Loucy (cell line): ENCODE measurements at regions not wholly inside any gene's neighbourhood (a gene's known extent, or its start where the extent isn't known, plus 50 kb on each side); places are given as distances from the start of the nearest gene placed in this dataset.

Source experiments
- EZH2phosphoT487 ChIP-seq: fragments of 200-600 bp; IDR thresholded peaks from 2 replicates; pipeline ENCODE4 v1.6.1; 2018; ENCODE audit warnings: antibody characterized with exemption, mild to moderate bottlenecking, moderate library complexity, borderline replicate concordance
- TF ChIP-seq, protein P1 (sequence below): fragments of 200-600 bp; sonication (generic); conservative IDR thresholded peaks from 2 replicates; pipeline ENCODE4 v1.5.1; 2014; ENCODE audit warnings: mild to moderate bottlenecking, antibody characterized with exemption, low read length

DNA sequence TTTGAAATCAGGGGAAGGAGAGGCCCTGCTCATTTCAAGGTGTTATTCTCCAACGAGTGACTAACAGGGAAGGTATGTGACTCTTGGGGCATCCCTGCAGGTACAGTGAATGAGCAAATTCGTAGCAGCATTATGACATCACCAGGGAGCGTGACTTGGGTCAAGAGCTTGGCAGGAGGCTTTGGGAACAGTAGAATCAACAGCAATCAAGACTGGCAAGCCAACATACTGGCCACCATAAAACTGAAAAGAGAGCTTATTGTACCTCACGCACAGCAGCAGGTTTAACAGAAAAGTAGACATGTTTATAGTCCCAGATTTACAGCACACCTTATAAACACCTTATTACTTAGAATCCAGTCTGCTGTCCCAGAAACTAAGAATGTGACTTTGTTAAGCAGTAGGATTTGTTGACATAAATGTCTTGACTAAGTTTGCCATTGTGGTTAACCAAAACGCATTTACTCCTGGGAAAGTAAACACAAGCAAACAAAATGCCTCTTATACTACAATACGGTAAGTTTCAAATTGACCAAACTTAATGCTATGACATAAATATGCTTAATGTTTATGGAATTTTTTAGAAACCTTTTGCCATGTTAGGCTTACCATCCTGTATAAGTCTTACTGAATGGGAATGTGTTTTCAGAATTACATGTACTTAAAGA, 297.8 kb downstream of the NPR3 start:
- TF ChIP-seq, protein P1, sequence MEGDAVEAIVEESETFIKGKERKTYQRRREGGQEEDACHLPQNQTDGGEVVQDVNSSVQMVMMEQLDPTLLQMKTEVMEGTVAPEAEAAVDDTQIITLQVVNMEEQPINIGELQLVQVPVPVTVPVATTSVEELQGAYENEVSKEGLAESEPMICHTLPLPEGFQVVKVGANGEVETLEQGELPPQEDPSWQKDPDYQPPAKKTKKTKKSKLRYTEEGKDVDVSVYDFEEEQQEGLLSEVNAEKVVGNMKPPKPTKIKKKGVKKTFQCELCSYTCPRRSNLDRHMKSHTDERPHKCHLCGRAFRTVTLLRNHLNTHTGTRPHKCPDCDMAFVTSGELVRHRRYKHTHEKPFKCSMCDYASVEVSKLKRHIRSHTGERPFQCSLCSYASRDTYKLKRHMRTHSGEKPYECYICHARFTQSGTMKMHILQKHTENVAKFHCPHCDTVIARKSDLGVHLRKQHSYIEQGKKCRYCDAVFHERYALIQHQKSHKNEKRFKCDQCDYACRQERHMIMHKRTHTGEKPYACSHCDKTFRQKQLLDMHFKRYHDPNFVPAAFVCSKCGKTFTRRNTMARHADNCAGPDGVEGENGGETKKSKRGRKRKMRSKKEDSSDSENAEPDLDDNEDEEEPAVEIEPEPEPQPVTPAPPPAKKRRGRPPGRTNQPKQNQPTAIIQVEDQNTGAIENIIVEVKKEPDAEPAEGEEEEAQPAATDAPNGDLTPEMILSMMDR: no peak
- no peak for TF ChIP-seq EZH2phosphoT487
